ENCODE measurements at regions not wholly inside any gene's neighbourhood (a gene's known extent, or its start where the extent isn't known, plus 50 kb on each side); places are given as distances from the start of the nearest gene placed in this dataset.

GRCh38 chr2:158900345-158900744 is 68.1 kb upstream of the TANC1 start:
- 92% methylated on average over 8 of the region's 8 CpGs for WGBS, 2 donors
- ATAC-seq, result peak in 2 of 8 donors; percentile 32 to 58

DNA sequence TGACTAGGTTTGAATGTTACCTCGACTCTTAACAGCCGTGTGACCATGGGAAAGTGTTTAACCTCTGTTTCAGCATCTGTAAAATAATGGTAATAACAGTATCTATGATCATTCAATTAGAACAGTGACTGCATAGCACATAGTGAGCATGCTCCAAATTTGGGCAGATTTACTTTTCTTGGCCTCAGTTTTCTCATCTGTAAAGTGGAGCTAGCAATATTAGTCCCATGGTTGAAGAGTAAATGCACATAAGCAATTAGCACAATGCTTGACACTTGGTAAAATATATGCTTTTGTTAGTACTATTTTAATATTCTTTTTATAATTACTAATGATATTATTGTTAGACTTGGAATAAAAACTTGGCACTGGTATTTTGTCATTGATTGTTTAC is 66.4 kb upstream of the TANC1 start:
- whole genome bisulfite sequencing, 2 donors, result 94 to 99% methylated on average over 2 of the region's 2 CpGs
- Histone ChIP-seq H3K27me3 (no peaks in the 10 kb centered on the region), H3K27ac (peak overlapping the region in 1 of 10 donors; percentile 3), H3K9me3 (no peaks in the 10 kb centered on the region), H3K36me3 (no peaks in the 10 kb centered on the region), H3K4me1 (peaks cover 0 to 6% (median 0%) of the 10 kb centered on the region in 9 donors), H3K4me3 (no peak overlapping the region)
- DNase-seq (no peak), ATAC-seq (no peak)
- intact Hi-C loops (cut with DNase I), result loop anchor here (2.0 to 10.0 kb wide), 7 partner anchors 50 to 285 kb away; partner anchors contain the start of gene TANC1 (in 6 of the 10)
- TF ChIP-seq, protein P1, sequence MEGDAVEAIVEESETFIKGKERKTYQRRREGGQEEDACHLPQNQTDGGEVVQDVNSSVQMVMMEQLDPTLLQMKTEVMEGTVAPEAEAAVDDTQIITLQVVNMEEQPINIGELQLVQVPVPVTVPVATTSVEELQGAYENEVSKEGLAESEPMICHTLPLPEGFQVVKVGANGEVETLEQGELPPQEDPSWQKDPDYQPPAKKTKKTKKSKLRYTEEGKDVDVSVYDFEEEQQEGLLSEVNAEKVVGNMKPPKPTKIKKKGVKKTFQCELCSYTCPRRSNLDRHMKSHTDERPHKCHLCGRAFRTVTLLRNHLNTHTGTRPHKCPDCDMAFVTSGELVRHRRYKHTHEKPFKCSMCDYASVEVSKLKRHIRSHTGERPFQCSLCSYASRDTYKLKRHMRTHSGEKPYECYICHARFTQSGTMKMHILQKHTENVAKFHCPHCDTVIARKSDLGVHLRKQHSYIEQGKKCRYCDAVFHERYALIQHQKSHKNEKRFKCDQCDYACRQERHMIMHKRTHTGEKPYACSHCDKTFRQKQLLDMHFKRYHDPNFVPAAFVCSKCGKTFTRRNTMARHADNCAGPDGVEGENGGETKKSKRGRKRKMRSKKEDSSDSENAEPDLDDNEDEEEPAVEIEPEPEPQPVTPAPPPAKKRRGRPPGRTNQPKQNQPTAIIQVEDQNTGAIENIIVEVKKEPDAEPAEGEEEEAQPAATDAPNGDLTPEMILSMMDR (IDR thresholded peaks at IDR 0.05), result no peak

More at GRCh38 chr2:158900345-158900744, 68.1 kb upstream of the TANC1 start:
- intact Hi-C loops (cut with DNase I), result loop anchor here in 9 of 10 donors (2.0 to 10.0 kb wide), 6 partner anchors 52 to 287 kb away; partner anchors contain the start of gene TANC1 (in 6 of the 9)
- H3K4me1 ChIP-seq, result peaks cover 0 to 6% (median 0%) of the 10 kb centered on the region in 9 donors
- H3K36me3 ChIP-seq, result no peaks in the 10 kb centered on the region
- H3K27me3 ChIP-seq, result no peaks in the 10 kb centered on the region
- H3K27ac ChIP-seq, result no peak overlapping the region
- no peak overlapping the region for H3K4me3 ChIP-seq
- H3K9me3 ChIP-seq, result no peaks in the 10 kb centered on the region
- TF ChIP-seq, protein P1 (IDR thresholded peaks at IDR 0.05), result no peak
- DNase-seq, result no peak

GRCh38 chr2:158903711-158904405 is 64.6 kb upstream of the TANC1 start:
- H3K27me3 ChIP-seq, result no peaks in the 10 kb centered on the region
- H3K27ac ChIP-seq, result no peak overlapping the region
- H3K4me1 ChIP-seq, result peaks cover 0 to 6% (median 0%) of the 10 kb centered on the region in 9 donors
- ATAC-seq (no peak), DNase-seq (no peak)
- TF ChIP-seq, protein P1 (IDR thresholded peaks at IDR 0.05), result no peak
- 34 to 50% methylated on average over 2 of the region's 2 CpGs for WGBS, 2 donors
- H3K36me3 ChIP-seq, result no peaks in the 10 kb centered on the region
- no peaks in the 10 kb centered on the region for H3K9me3 ChIP-seq
- intact Hi-C loops (cut with DNase I), result loop anchor here (2.0 to 10.0 kb wide), 7 partner anchors 48 to 283 kb away; partner anchors contain the start of gene TANC1 (in 6 of the 10)
- no peak overlapping the region for H3K4me3 ChIP-seq

DNA sequence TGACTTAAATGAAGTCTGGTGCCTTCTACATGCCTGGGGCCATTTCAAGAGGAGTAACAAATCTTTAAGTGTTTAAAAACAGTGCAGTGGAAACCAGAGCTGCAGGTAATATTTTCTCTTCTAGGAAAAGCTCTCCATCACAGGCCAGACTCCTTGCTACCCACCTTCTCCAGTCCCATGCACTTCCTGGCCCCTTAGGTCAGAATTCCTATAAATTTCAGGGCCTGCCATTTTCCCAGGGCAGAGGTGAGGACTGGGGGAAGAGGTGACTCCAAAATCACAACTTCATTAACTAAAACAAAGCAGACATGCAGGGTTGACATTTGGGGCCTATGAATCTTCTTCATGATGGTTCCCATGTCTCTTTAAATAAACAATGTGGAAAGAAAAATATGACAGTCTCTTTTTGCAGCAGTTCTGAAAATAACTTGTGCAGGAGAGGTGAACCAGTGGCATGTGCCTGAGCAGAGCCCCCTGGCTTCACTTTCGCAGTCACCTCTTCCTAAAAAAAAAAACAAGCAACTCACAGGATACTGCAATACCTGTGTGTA is 63.7 kb upstream of the TANC1 start:
- Histone ChIP-seq H3K36me3 (no peaks in the 10 kb centered on the region), H3K9me3 (no peaks in the 10 kb centered on the region), H3K4me3 (no peak overlapping the region), H3K27ac (no peak overlapping the region), H3K4me1 (peaks cover 0 to 6% (median 0%) of the 10 kb centered on the region in 9 donors), H3K27me3 (no peaks in the 10 kb centered on the region)
- TF ChIP-seq, protein P1 (IDR thresholded peaks at IDR 0.05), result no peak
- DNase-seq (no peak), ATAC-seq (no peak)
- intact Hi-C loops (cut with DNase I), result loop anchor here in 9 of 10 donors (5.0 to 10.0 kb wide), 5 partner anchors 48 to 283 kb away; partner anchors contain the start of gene TANC1 (in 6 of the 9)
- 88 to 89% methylated on average over 1 of the region's 1 CpG for WGBS, 2 donors
